CD4-positive, alpha-beta memory T cell (primary cell): ENCODE measurements at regions not wholly inside any gene's neighbourhood (a gene's known extent, or its start where the extent isn't known, plus 50 kb on each side); places are given as distances from the start of the nearest gene placed in this dataset.

ENCODE experiments used
- CTCF ChIA-PET: fragments of 350-600 bp; sonication (Branson Sonifier 250); formaldehyde crosslinking; loops from one replicate; lab custom pipeline; 2021; ENCODE audit warnings: inconsistent platforms; ENCODE audit not compliant: partially characterized antibody; lab: Charles Lee
- POLR2A ChIA-PET: fragments of 350-600 bp; sonication (Branson Sonifier 250); formaldehyde crosslinking; loops from one replicate; lab custom pipeline; 2021; ENCODE audit not compliant: partially characterized antibody; lab: Charles Lee
- DNase-seq, 5 donors: peaks; one replicate each; pipeline versions ENCODE4 v3.0.0 to v3.0.0-alpha.2; 2020 to 2022; ENCODE audit warnings: mixed read lengths in 1 of 5
- H3K27ac ChIP-seq: one replicate; pipeline ENCODE4 v1.7.0; 2013; ENCODE audit warnings: low read depth, low read length
- H3K27me3 ChIP-seq: 2 replicates; pipeline ENCODE4 v1.7.0; 2013; ENCODE audit warnings: mild to moderate bottlenecking, low read length, moderate library complexity; ENCODE audit not compliant: insufficient read depth
- H3K36me3 ChIP-seq: 2 replicates; pipeline ENCODE4 v1.7.0; 2013; ENCODE audit warnings: mild to moderate bottlenecking, low read length, moderate library complexity; ENCODE audit not compliant: insufficient read depth
- H3K4me1 ChIP-seq: 2 replicates; pipeline ENCODE4 v1.7.0; 2013; ENCODE audit warnings: mild to moderate bottlenecking, low read length, moderate library complexity; ENCODE audit not compliant: insufficient read depth
- H3K4me3 ChIP-seq, 2 donors: one replicate each; pipeline ENCODE4 v1.7.0; 2013; ENCODE audit warnings: low read length in 2 of 2, mild to moderate bottlenecking in 1 of 2
- H3K9me3 ChIP-seq, 2 donors: one replicate each; pipeline ENCODE4 v1.7.0; 2013; ENCODE audit warnings: low read length in 2 of 2, control low read depth in 1 of 2; ENCODE audit not compliant: control insufficient read depth in 1 of 2
- H3K27ac Mint-ChIP-seq, 7 donors: one replicate each; pipeline ENCODE4 v1.8.0; 2020 to 2021; ENCODE audit warnings: mixed read lengths in 7 of 7, mild to moderate bottlenecking in 6 of 7, inconsistent platforms in 3 of 7, moderate library complexity in 3 of 7
- H3K27me3 Mint-ChIP-seq, 2 donors: one replicate each; pipeline ENCODE4 v1.8.0; 2020 to 2021; ENCODE audit warnings: mixed read lengths in 2 of 2
- H3K36me3 Mint-ChIP-seq, 2 donors: one replicate each; pipeline ENCODE4 v1.8.0; 2020 to 2021; ENCODE audit warnings: mixed read lengths in 2 of 2, inconsistent platforms in 1 of 2, mild to moderate bottlenecking in 1 of 2
- H3K4me1 Mint-ChIP-seq, 4 donors: one replicate each; pipeline ENCODE4 v1.8.0; 2020 to 2021; ENCODE audit warnings: mixed read lengths in 4 of 4, mild to moderate bottlenecking in 1 of 4
- H3K4me3 Mint-ChIP-seq, 8 donors: one replicate each; pipeline ENCODE4 v1.8.0; 2020 to 2021; ENCODE audit warnings: mixed read lengths in 8 of 8, mild to moderate bottlenecking in 7 of 8, moderate library complexity in 6 of 8, inconsistent platforms in 3 of 8
- H3K9me3 Mint-ChIP-seq, 8 donors: one replicate each; pipeline ENCODE4 v1.8.0; 2020 to 2021; ENCODE audit warnings: mixed read lengths in 8 of 8, mild to moderate bottlenecking in 5 of 8, inconsistent platforms in 3 of 8, moderate library complexity in 1 of 8
- intact Hi-C: fragments of 100-400 bp; cut with micrococcal nuclease; formaldehyde crosslinking; loops from one replicate; pipeline ENCODE4 v1.15.1; 2023

DNA sequence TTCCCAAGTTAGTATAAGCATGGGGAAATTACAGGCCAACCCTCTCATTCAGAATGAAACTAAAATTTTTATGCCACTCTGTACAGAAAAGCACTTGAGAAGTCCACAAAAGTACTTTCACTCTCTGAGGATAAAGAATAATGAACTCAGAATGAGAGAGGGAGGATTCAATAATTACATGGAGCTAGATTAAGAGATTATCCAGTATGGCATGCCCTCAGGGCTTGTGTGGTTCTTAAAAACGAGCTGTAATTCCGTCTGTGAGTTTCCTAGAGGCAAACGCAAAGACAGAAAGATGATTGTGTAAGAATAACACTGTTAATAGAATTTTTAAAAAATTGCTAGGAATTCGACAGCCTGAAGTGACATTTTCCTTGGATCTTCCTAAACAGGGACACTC, 126.8 kb upstream of the PTCH1 start:
- CTCF ChIA-PET, result no interaction called here
- peaks cover 3 to 5% of the 10 kb centered on the region in 2 donors for H3K27me3 Mint-ChIP-seq
- POLR2A ChIA-PET, result no interaction called here

GRCh38 chr9:95642189-95642588, 125.4 kb upstream of the PTCH1 start:
- CTCF ChIA-PET, result no interaction called here
- no peak for DNase-seq
- Mint-ChIP-seq H3K9me3 (peaks cover 0 to 12% (median 6%) of the 10 kb centered on the region in 8 donors), H3K27me3 (peaks cover 5 to 11% of the 10 kb centered on the region in 2 donors), H3K36me3 (no peaks in the 10 kb centered on the region), H3K27ac (no peak overlapping the region), H3K4me3 (no peak overlapping the region), H3K4me1 (no peaks in the 10 kb centered on the region)
- H3K27ac ChIP-seq, result no peak overlapping the region
- H3K4me1 ChIP-seq, result no peaks in the 10 kb centered on the region
- POLR2A ChIA-PET, result no interaction called here
- intact Hi-C loops, result no loop called here
- no peaks in the 10 kb centered on the region for H3K36me3 ChIP-seq
- H3K27me3 ChIP-seq, result no peaks in the 10 kb centered on the region
- no peak overlapping the region for H3K4me3 ChIP-seq
- H3K9me3 ChIP-seq, result no peaks in the 10 kb centered on the region

More for the DNA sequence above, 126.8 kb upstream of the PTCH1 start:
- Mint-ChIP-seq H3K36me3 (no peaks in the 10 kb centered on the region), H3K27ac (no peak overlapping the region), H3K9me3 (peaks cover 0 to 7% (median 2%) of the 10 kb centered on the region in 8 donors), H3K4me1 (no peaks in the 10 kb centered on the region), H3K4me3 (no peak overlapping the region)
- H3K27me3 ChIP-seq, result no peaks in the 10 kb centered on the region
- H3K36me3 ChIP-seq, result no peaks in the 10 kb centered on the region
- H3K27ac ChIP-seq, result no peak overlapping the region
- H3K4me3 ChIP-seq, result no peak overlapping the region
- no peaks in the 10 kb centered on the region for H3K4me1 ChIP-seq
- intact Hi-C loops, result no loop called here
- no peaks in the 10 kb centered on the region for H3K9me3 ChIP-seq
- no peak for DNase-seq

DNA sequence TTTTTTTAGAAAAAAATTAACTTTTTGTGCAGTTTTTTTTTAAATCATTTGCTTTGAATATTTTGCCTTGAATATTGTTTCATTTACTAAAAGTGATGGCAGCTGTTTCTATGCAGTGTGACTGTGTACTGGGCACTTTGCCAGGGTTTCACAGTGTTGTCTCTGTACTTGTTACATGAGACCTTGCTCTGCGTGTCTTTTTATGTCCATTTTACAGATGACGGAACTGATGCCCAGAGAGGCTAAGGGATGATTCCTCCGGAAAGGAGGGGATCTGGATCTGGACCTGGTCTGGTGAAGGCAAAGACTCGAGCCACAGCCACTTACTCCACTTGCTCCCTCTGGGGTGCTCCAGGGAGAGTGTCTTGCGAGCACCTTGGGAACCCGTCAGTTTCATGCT, 124.8 kb upstream of the PTCH1 start:
- intact Hi-C loops, result no loop called here
- H3K36me3 Mint-ChIP-seq, result no peaks in the 10 kb centered on the region
- no peak overlapping the region for H3K27ac Mint-ChIP-seq
- Histone ChIP-seq H3K27me3 (no peaks in the 10 kb centered on the region), H3K4me3 (no peak overlapping the region), H3K36me3 (no peaks in the 10 kb centered on the region), H3K27ac (no peak overlapping the region), H3K9me3 (no peaks in the 10 kb centered on the region), H3K4me1 (no peaks in the 10 kb centered on the region)
- no peak overlapping the region for H3K4me3 Mint-ChIP-seq
- POLR2A ChIA-PET, result no interaction called here
- peaks cover 0 to 12% (median 6%) of the 10 kb centered on the region in 8 donors for H3K9me3 Mint-ChIP-seq
- H3K27me3 Mint-ChIP-seq, result peaks cover 7 to 11% of the 10 kb centered on the region in 2 donors
- CTCF ChIA-PET, result no interaction called here
- H3K4me1 Mint-ChIP-seq, result no peaks in the 10 kb centered on the region
- no peak for DNase-seq

DNA sequence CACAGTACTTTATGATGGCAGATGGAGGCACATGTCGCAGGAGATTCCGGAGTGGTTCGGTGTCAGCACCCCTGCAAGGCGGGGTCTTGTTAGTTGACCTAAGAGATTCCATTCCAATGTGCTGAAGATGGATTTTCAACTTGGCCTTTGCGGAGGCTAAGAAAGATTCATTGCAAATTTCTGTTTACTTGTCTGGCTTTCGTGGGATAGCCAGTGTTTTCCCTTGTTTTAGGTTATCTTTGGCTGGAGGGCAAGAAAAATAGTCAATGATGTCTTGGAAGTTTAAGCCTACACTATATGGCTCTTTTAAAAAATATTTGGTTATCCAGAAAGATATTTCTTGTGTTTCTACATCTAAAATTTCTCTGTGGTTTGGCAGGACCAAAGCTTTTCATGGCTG, 123.6 kb upstream of the PTCH1 start:
- Histone ChIP-seq H3K9me3 (no peaks in the 10 kb centered on the region), H3K4me1 (no peaks in the 10 kb centered on the region), H3K4me3 (no peak overlapping the region), H3K27ac (no peak overlapping the region), H3K27me3 (no peaks in the 10 kb centered on the region), H3K36me3 (no peaks in the 10 kb centered on the region)
- Mint-ChIP-seq H3K27me3 (peaks cover 7 to 11% of the 10 kb centered on the region in 2 donors), H3K4me3 (no peak overlapping the region), H3K36me3 (no peaks in the 10 kb centered on the region), H3K4me1 (no peaks in the 10 kb centered on the region), H3K27ac (no peak overlapping the region), H3K9me3 (peaks cover 0 to 10% (median 6%) of the 10 kb centered on the region in 8 donors)
- ChIA-PET CTCF (no interaction called here), POLR2A (no interaction called here)
- intact Hi-C loops, result no loop called here
- no peak for DNase-seq

DNA sequence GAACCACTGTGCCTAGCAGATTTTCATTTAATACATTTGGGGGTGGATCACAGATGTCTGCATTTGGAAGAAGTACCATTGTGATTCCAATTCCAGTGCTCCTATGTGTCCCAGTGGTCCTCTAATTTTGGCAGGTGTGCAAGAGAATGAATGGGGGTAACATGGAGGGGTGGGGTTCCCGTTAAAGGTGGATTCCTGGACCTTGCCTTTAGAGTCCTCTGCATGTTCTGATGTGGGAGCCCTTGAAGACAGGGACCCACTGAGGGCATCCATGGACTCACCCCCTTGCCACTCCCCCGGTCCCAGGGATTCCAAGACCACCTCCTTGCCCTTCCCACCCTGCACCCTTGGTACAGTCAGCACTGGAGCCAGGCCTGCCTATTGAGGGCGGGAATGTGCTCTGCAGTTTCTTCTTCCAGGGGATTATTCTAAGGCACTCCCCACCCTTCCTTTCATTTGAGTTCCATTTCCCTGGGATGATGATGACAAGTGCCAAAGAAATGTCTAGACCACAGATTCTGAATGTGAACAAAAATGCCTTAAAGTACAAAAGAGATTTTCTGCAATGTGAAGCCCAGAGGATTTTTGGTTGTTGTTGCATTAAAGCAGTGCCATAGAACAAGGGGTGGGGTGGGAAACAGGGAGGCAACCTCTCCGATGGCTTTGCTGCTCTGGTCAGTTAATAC, 119.4 kb upstream of the PTCH1 start:
- ChIA-PET POLR2A (no interaction called here), CTCF (no interaction called here)
- H3K27ac ChIP-seq, result no peak overlapping the region
- Mint-ChIP-seq H3K27me3 (peaks cover 8 to 9% of the 10 kb centered on the region in 2 donors), H3K9me3 (peaks cover 0 to 9% (median 5%) of the 10 kb centered on the region in 8 donors), H3K36me3 (no peaks in the 10 kb centered on the region), H3K27ac (no peak overlapping the region), H3K4me3 (no peak overlapping the region), H3K4me1 (no peaks in the 10 kb centered on the region)
- DNase-seq, result no peak
- intact Hi-C loops, result no loop called here
- H3K4me3 ChIP-seq, result no peak overlapping the region
- H3K27me3 ChIP-seq, result no peaks in the 10 kb centered on the region
- H3K36me3 ChIP-seq, result no peaks in the 10 kb centered on the region
- H3K4me1 ChIP-seq, result no peaks in the 10 kb centered on the region
- H3K9me3 ChIP-seq, result no peaks in the 10 kb centered on the region

DNA sequence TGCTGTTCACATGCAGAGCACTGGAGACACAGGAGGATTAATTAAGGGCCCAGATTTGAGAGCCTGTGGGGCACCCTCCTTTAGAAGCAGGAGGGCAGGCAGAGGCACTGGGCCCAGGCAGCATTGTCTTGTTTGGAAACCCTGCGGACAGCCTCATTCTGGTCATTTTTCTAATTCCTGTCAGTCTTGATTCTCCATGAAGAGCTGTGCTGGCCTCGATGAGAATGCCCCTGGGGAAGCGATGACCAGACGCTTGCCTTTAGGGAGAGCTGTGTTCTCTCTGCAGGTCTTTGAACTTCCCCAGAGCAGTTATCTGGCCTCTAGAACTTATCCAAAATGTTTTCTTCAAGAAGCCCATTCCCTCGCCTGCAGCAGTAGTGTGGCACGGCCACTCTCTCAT, 117.8 kb upstream of the PTCH1 start:
- POLR2A ChIA-PET, result no interaction called here
- peaks cover 0 to 9% (median 5%) of the 10 kb centered on the region in 8 donors for H3K9me3 Mint-ChIP-seq

GRCh38 chr9:95634114-95634513, 117.3 kb upstream of the PTCH1 start:
- Histone ChIP-seq H3K4me3 (no peak overlapping the region), H3K27me3 (no peaks in the 10 kb centered on the region), H3K36me3 (no peaks in the 10 kb centered on the region), H3K9me3 (no peaks in the 10 kb centered on the region), H3K27ac (no peak overlapping the region), H3K4me1 (no peaks in the 10 kb centered on the region)
- ChIA-PET CTCF (no interaction called here), POLR2A (no interaction called here)
- intact Hi-C loops, result no loop called here
- H3K27ac Mint-ChIP-seq, result no peak overlapping the region
- peaks cover 4 to 8% of the 10 kb centered on the region in 2 donors for H3K27me3 Mint-ChIP-seq
- peaks cover 0 to 9% (median 5%) of the 10 kb centered on the region in 8 donors for H3K9me3 Mint-ChIP-seq
- no peaks in the 10 kb centered on the region for H3K4me1 Mint-ChIP-seq
- no peaks in the 10 kb centered on the region for H3K36me3 Mint-ChIP-seq
- no peak overlapping the region for H3K4me3 Mint-ChIP-seq
- no peak for DNase-seq

More for the DNA sequence above, 117.8 kb upstream of the PTCH1 start:
- H3K27ac ChIP-seq, result no peak overlapping the region
- Mint-ChIP-seq H3K27me3 (peaks cover 6 to 9% of the 10 kb centered on the region in 2 donors), H3K4me3 (no peak overlapping the region), H3K27ac (no peak overlapping the region), H3K4me1 (no peaks in the 10 kb centered on the region), H3K36me3 (no peaks in the 10 kb centered on the region)
- H3K36me3 ChIP-seq, result no peaks in the 10 kb centered on the region
- no peaks in the 10 kb centered on the region for H3K9me3 ChIP-seq
- no peaks in the 10 kb centered on the region for H3K27me3 ChIP-seq
- intact Hi-C loops, result no loop called here
- CTCF ChIA-PET, result no interaction called here
- H3K4me3 ChIP-seq, result no peak overlapping the region
- DNase-seq, result no peak
- H3K4me1 ChIP-seq, result no peaks in the 10 kb centered on the region
